ENCODE measurements at regions not wholly inside any gene's neighbourhood (a gene's known extent, or its start where the extent isn't known, plus 50 kb on each side); places are given as distances from the start of the nearest gene placed in this dataset.

- TF ChIP-seq, protein P1, sequence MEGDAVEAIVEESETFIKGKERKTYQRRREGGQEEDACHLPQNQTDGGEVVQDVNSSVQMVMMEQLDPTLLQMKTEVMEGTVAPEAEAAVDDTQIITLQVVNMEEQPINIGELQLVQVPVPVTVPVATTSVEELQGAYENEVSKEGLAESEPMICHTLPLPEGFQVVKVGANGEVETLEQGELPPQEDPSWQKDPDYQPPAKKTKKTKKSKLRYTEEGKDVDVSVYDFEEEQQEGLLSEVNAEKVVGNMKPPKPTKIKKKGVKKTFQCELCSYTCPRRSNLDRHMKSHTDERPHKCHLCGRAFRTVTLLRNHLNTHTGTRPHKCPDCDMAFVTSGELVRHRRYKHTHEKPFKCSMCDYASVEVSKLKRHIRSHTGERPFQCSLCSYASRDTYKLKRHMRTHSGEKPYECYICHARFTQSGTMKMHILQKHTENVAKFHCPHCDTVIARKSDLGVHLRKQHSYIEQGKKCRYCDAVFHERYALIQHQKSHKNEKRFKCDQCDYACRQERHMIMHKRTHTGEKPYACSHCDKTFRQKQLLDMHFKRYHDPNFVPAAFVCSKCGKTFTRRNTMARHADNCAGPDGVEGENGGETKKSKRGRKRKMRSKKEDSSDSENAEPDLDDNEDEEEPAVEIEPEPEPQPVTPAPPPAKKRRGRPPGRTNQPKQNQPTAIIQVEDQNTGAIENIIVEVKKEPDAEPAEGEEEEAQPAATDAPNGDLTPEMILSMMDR (conservative IDR thresholded peaks at IDR 0.05; ENCODE audit: low read length), result no peak
- TF ChIP-seq EZH2phosphoT487 (IDR thresholded peaks at IDR 0.05; ENCODE audit: borderline replicate concordance), result no peak
These were observed 780.5 kb upstream of the FAM98A start for GRCh38 chr2:34379586-34379985.
